Panc1 (cell line): ENCODE measurements at regions not wholly inside any gene's neighbourhood (a gene's known extent, or its start where the extent isn't known, plus 50 kb on each side); places are given as distances from the start of the nearest gene placed in this dataset.
"Not testable (repeated sequence)": the region's sequence is repeated elsewhere in the genome, so short reads cannot be mapped to it uniquely, and the experiment has no call there.

ENCODE experiments used
- ATAC-seq: fragments of 200-7000 bp; cut with Tn5 transposase; 2 replicates; pipeline ENCODE4 v1.9.1; 2020; ENCODE audit warnings: mild to moderate bottlenecking, moderate library complexity
- BruUV-seq: library from RNA; stranded (reverse); fragments of 400-500 nt; replicated peaks from 2 replicates; lab custom pipeline; 2021; lab: Mats Ljungman, UMichigan
- CTCF ChIA-PET: fragments of 300-600 bp; sonication (Branson Sonifier 250); formaldehyde crosslinking; loops from one replicate; lab custom pipeline; 2022; ENCODE audit warnings: antibody characterized with exemption; lab: Charles Lee
- POLR2A ChIA-PET: fragments of 300-600 bp; sonication (Branson Sonifier 250); formaldehyde crosslinking; loops from one replicate; lab custom pipeline; 2022; ENCODE audit warnings: antibody characterized with exemption; lab: Charles Lee
- DNase-seq: peaks from one replicate; pipeline ENCODE4 v3.0.0-alpha.2; 2010; ENCODE audit warnings: low read depth, low spot score
- H3K27ac ChIP-seq: 2 replicates; pipeline ENCODE4 v1.5.1; 2011; ENCODE audit warnings: mild to moderate bottlenecking, low read length, inconsistent platforms
- H3K27me3 ChIP-seq: fragments of 200-500 bp; sonication (Bioruptor generic); 2 replicates; pipeline ENCODE4 v1.6.0; 2014; ENCODE audit warnings: low read length, inconsistent platforms; ENCODE audit not compliant: control insufficient read depth, insufficient read depth
- H3K36me3 ChIP-seq: fragments of 200-500 bp; sonication (Bioruptor generic); 2 replicates; pipeline ENCODE4 v1.5.1; 2014; ENCODE audit warnings: inconsistent platforms, mild to moderate bottlenecking, low read length, moderate library complexity; ENCODE audit not compliant: control insufficient read depth, insufficient read depth
- H3K4me1 ChIP-seq: 2 replicates; pipeline ENCODE4 v1.5.1; 2011; ENCODE audit warnings: inconsistent platforms, mild to moderate bottlenecking, low read length, moderate library complexity; ENCODE audit not compliant: control insufficient read depth, insufficient read depth
- H3K4me3 ChIP-seq, 2 experiments: 2 replicates each; pipeline ENCODE4 v1.5.1; 2011 to 2012; ENCODE audit warnings: low read depth in 2 of 2, low read length in 2 of 2, mild to moderate bottlenecking in 2 of 2, inconsistent platforms in 1 of 2, moderate library complexity in 1 of 2
- H3K9me3 ChIP-seq: fragments of 200-500 bp; sonication (Bioruptor generic); 2 replicates; pipeline ENCODE4 v1.5.1; 2014; ENCODE audit warnings: low read depth, mild to moderate bottlenecking, inconsistent platforms, low read length, moderate library complexity; ENCODE audit not compliant: control insufficient read depth, insufficient read depth
- POLR2AphosphoS5 ChIP-seq: IDR thresholded peaks from 2 replicates; pipeline ENCODE4 v1.6.1; 2012; ENCODE audit warnings: mild to moderate bottlenecking, low read depth, low read length, moderate library complexity
- TCF7L2 ChIP-seq: IDR thresholded peaks from 2 replicates; pipeline ENCODE4 v1.6.1; 2011; ENCODE audit warnings: mild to moderate bottlenecking, low read depth, low read length, inconsistent platforms
- in situ Hi-C: cut with HindIII; loops from 2 replicates; pipeline ENCODE4 v1.10.0; 2016; ENCODE audit warnings: low sequenced_read_pairs, low pct_unique_long_range_greater_than_20kb
- intact Hi-C: fragments of 100-400 bp; cut with micrococcal nuclease; formaldehyde crosslinking; loops from one replicate; pipeline ENCODE4 v1.10.0; 2022; ENCODE audit not compliant: unreplicated experiment
- TF ChIP-seq, protein P1 (sequence below): fragments of 450-650 bp; IDR thresholded peaks from 2 replicates; pipeline ENCODE4 v1.5.1; 2017; ENCODE audit warnings: mild to moderate bottlenecking
- TF ChIP-seq, protein P2 (sequence below), 2 experiments: IDR thresholded peaks; 2 replicates each; pipeline ENCODE4 v1.6.1; 2011 to 2012; ENCODE audit warnings: low read depth in 2 of 2, control low read depth in 1 of 2, low read length in 1 of 2, mild to moderate bottlenecking in 1 of 2, moderate library complexity in 1 of 2; ENCODE audit not compliant: insufficient read depth in 1 of 2

DNA sequence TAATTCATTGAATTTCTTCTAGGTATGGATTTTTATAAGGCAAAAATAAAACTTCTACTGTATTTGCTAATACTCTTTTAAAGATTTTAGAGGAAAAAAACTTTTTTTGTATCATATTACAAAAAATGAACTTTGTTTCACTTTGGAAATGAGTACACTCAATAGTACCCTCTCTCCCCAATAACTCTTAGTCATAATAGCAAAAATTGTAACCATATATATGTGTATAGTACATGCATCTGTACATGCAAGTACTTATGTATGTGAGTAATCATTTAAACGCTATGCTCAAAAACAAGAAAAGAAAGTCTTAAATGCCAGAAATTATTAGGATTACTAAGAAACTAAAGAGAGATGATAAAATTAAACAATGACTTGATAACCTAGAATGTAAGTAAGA is 95.9 kb upstream of the HGF start:
- intact Hi-C loops: no loop called here
- CTCF ChIA-PET: no interaction called here

DNA sequence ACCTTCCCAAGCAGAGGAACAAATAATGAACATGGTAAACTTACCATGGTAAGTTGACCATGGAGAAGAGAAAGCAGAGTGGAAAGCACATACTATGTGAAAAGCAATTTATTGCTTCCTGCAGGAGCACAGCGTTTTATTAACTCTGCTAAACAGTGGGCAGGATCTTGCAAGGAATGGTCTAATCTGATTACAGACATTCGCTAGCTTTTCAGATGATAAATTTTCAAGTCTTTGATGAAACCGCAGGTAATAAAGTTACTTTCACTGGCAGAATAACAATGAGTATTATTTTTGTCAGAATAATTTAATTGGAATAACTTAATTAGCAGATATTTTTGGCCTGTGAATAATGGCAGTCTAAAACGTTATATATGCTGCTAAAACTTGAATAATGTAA is 89.6 kb upstream of the HGF start:
- Histone ChIP-seq H3K27me3 (no peaks in the 10 kb centered on the region), H3K4me3 (no peak overlapping the region), H3K4me1 (no peaks in the 10 kb centered on the region; the same call in 1 of the 2 replicates), H3K9me3 (no peaks in the 10 kb centered on the region), H3K27ac (no peak overlapping the region), H3K36me3 (no peaks in the 10 kb centered on the region)
- BruUV-seq: no TSS peak
- ChIA-PET POLR2A (no interaction called here), CTCF (no interaction called here)
- DNase-seq (no peak), ATAC-seq (no peak)
- TF ChIP-seq, protein P1, sequence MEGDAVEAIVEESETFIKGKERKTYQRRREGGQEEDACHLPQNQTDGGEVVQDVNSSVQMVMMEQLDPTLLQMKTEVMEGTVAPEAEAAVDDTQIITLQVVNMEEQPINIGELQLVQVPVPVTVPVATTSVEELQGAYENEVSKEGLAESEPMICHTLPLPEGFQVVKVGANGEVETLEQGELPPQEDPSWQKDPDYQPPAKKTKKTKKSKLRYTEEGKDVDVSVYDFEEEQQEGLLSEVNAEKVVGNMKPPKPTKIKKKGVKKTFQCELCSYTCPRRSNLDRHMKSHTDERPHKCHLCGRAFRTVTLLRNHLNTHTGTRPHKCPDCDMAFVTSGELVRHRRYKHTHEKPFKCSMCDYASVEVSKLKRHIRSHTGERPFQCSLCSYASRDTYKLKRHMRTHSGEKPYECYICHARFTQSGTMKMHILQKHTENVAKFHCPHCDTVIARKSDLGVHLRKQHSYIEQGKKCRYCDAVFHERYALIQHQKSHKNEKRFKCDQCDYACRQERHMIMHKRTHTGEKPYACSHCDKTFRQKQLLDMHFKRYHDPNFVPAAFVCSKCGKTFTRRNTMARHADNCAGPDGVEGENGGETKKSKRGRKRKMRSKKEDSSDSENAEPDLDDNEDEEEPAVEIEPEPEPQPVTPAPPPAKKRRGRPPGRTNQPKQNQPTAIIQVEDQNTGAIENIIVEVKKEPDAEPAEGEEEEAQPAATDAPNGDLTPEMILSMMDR: no peak
- TF ChIP-seq TCF7L2 (no peak), POLR2AphosphoS5 (no peak)
- TF ChIP-seq, protein P2, sequence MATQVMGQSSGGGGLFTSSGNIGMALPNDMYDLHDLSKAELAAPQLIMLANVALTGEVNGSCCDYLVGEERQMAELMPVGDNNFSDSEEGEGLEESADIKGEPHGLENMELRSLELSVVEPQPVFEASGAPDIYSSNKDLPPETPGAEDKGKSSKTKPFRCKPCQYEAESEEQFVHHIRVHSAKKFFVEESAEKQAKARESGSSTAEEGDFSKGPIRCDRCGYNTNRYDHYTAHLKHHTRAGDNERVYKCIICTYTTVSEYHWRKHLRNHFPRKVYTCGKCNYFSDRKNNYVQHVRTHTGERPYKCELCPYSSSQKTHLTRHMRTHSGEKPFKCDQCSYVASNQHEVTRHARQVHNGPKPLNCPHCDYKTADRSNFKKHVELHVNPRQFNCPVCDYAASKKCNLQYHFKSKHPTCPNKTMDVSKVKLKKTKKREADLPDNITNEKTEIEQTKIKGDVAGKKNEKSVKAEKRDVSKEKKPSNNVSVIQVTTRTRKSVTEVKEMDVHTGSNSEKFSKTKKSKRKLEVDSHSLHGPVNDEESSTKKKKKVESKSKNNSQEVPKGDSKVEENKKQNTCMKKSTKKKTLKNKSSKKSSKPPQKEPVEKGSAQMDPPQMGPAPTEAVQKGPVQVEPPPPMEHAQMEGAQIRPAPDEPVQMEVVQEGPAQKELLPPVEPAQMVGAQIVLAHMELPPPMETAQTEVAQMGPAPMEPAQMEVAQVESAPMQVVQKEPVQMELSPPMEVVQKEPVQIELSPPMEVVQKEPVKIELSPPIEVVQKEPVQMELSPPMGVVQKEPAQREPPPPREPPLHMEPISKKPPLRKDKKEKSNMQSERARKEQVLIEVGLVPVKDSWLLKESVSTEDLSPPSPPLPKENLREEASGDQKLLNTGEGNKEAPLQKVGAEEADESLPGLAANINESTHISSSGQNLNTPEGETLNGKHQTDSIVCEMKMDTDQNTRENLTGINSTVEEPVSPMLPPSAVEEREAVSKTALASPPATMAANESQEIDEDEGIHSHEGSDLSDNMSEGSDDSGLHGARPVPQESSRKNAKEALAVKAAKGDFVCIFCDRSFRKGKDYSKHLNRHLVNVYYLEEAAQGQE (IDR thresholded peaks at IDR 0.05; ENCODE audit: insufficient read depth in 1 of 2, low read depth in 2 of 2, low read length in 1 of 2): no peak
- in situ Hi-C loops (no loop called here), intact Hi-C loops (no loop called here)

More for the DNA sequence above, 95.9 kb upstream of the HGF start:
- no peak for ATAC-seq
- no peaks in the 10 kb centered on the region for H3K36me3 ChIP-seq
- no peaks in the 10 kb centered on the region for H3K4me1 ChIP-seq
- no peaks in the 10 kb centered on the region for H3K27me3 ChIP-seq
- H3K9me3 ChIP-seq: no peaks in the 10 kb centered on the region
- no peak overlapping the region for H3K4me3 ChIP-seq
- DNase-seq: no peak
- in situ Hi-C loops: no loop called here
- POLR2A ChIA-PET: no interaction called here
- TF ChIP-seq, protein P2 (IDR thresholded peaks at IDR 0.05; ENCODE audit: insufficient read depth in 1 of 2, low read depth in 2 of 2, low read length in 1 of 2): no peak
- TF ChIP-seq TCF7L2: no peak
- no peak overlapping the region for H3K27ac ChIP-seq
- no TSS peak for BruUV-seq

DNA sequence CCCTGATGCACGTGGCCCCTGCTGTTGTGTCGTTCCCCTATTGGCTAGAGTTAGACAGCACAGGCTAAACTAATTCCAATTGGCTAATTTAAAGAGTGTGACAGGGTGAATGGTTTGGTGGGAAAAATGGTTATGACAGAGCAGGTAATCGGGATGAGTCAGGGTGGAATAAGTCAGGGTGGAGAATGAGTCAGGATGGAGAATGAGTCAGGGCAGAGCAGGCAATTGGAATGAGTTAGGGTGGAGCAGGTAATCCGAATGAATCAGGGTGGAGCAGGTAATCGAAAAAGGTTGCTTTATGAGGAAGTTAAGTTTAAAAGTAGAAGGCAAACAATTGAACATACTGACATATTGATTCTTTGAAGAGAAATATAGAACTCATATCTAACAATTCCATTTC is 89.0 kb upstream of the HGF start:
- POLR2A ChIA-PET, BruUV-seq, H3K9me3 ChIP-seq, in situ Hi-C loops, intact Hi-C loops, H3K4me1 ChIP-seq, ATAC-seq, H3K36me3 ChIP-seq, H3K27ac ChIP-seq, H3K4me3 ChIP-seq, H3K27me3 ChIP-seq, CTCF ChIA-PET: not testable (repeated sequence)
- peak; percentile 20 for DNase-seq
